ENCODE measurements at regions not wholly inside any gene's neighbourhood (a gene's known extent, or its start where the extent isn't known, plus 50 kb on each side); places are given as distances from the start of the nearest gene placed in this dataset.

GRCh38 chr6:95081231-95081630 is 496.1 kb upstream of the MANEA start:
- H3K4me1 ChIP-seq (ENCODE audit: control insufficient read depth, extremely low read depth, insufficient read depth, low read length) = no peaks in the 10 kb centered on the region
- DNase-seq (ENCODE audit: low read depth, low spot score) (no peak), FAIRE-seq (no peak)
- H3K27ac ChIP-seq (ENCODE audit: insufficient read depth, low read depth, low read length) = no peak overlapping the region
- TF ChIP-seq GATA2 (IDR thresholded peaks at IDR 0.05; ENCODE audit: insufficient read depth, insufficient read length, low read depth, low read length) (no peak), JUN (IDR thresholded peaks at IDR 0.05; ENCODE audit: borderline replicate concordance, insufficient read depth, insufficient read length, low read depth) (no peak), POLR2AphosphoS5 (IDR thresholded peaks at IDR 0.05; ENCODE audit: insufficient read depth, low read depth, low read length) (no peak), MAX (IDR thresholded peaks at IDR 0.05; ENCODE audit: insufficient read depth, insufficient read length) (no peak)
- no TSS peak for BruUV-seq (replicated peaks)
- no peaks in the 10 kb centered on the region for H3K9me3 ChIP-seq (replicated peaks; ENCODE audit: control insufficient read depth, insufficient read depth, low read length)
- H2AFZ ChIP-seq (ENCODE audit: low read depth, low read length) = no peak overlapping the region
- ChIA-PET POLR2A (no interaction called here), CTCF (no interaction called here)
- H3K36me3 ChIP-seq (ENCODE audit: control insufficient read depth in 2 of 2, extremely low read depth in 1 of 2, insufficient read depth in 2 of 2, low read length in 2 of 2) = no peaks in the 10 kb centered on the region
- no peak overlapping the region for H3K9ac ChIP-seq (replicated peaks; ENCODE audit: extremely low read depth, insufficient read depth, low read length)
- intact Hi-C loops (cut with micrococcal nuclease) (no loop called here), dilution Hi-C loops (cut with MboI; ENCODE audit: extremely low pct_ligation_motif_present, low sequenced_read_pairs) (no loop called here)
- no peaks in the 10 kb centered on the region for H4K20me1 ChIP-seq (replicated peaks; ENCODE audit: control insufficient read depth, extremely low read depth, insufficient read depth, low read length)
- no peaks in the 10 kb centered on the region for H3K9me1 ChIP-seq (replicated peaks; ENCODE audit: control insufficient read depth, extremely low read depth, insufficient read depth, low read length)
- no peak overlapping the region for H3K4me2 ChIP-seq (ENCODE audit: insufficient read depth, low read length)
- no peak overlapping the region for H3K4me3 ChIP-seq (replicated peaks in 1 of 3; ENCODE audit: insufficient read depth in 1 of 3, low read depth in 1 of 3, low read length in 3 of 3)
- H3K27me3 ChIP-seq (ENCODE audit: control insufficient read depth in 2 of 2, insufficient read depth in 2 of 2, low read length in 2 of 2) = no peaks in the 10 kb centered on the region
- no peaks in the 10 kb centered on the region for H3K79me2 ChIP-seq (ENCODE audit: control insufficient read depth, insufficient read depth, low read length)

GRCh38 chr6:95081949-95082348 is 495.4 kb upstream of the MANEA start:
- intact Hi-C loops (cut with micrococcal nuclease) = no loop called here
- H3K79me2 ChIP-seq (ENCODE audit: control insufficient read depth, insufficient read depth, low read length) = no peaks in the 10 kb centered on the region
- H2AFZ ChIP-seq (ENCODE audit: low read depth, low read length) = no peak overlapping the region
- no peak overlapping the region for H3K4me3 ChIP-seq (replicated peaks in 1 of 3; ENCODE audit: insufficient read depth in 1 of 3, low read depth in 1 of 3, low read length in 3 of 3)
- no peaks in the 10 kb centered on the region for H3K27me3 ChIP-seq (ENCODE audit: control insufficient read depth in 2 of 2, insufficient read depth in 2 of 2, low read length in 2 of 2)
- no peak for TF ChIP-seq GATA2 (IDR thresholded peaks at IDR 0.05; ENCODE audit: insufficient read depth, insufficient read length, low read depth, low read length)
- no peak for TF ChIP-seq POLR2A (IDR thresholded peaks at IDR 0.05; ENCODE audit: low read depth, low read length)
- H3K4me2 ChIP-seq (ENCODE audit: insufficient read depth, low read length) = no peak overlapping the region
- no peak for FAIRE-seq
- no peaks in the 10 kb centered on the region for H3K36me3 ChIP-seq (ENCODE audit: control insufficient read depth in 2 of 2, extremely low read depth in 1 of 2, insufficient read depth in 2 of 2, low read length in 2 of 2)
- no peaks in the 10 kb centered on the region for H3K9me1 ChIP-seq (replicated peaks; ENCODE audit: control insufficient read depth, extremely low read depth, insufficient read depth, low read length)
- no peak overlapping the region for H3K27ac ChIP-seq (ENCODE audit: insufficient read depth, low read depth, low read length)
- POLR2A ChIA-PET = no interaction called here
- no peak overlapping the region for H3K9ac ChIP-seq (replicated peaks; ENCODE audit: extremely low read depth, insufficient read depth, low read length)
- dilution Hi-C loops (cut with MboI; ENCODE audit: extremely low pct_ligation_motif_present, low sequenced_read_pairs) = no loop called here
- CTCF ChIA-PET = no interaction called here
- H3K9me3 ChIP-seq (replicated peaks; ENCODE audit: control insufficient read depth, insufficient read depth, low read length) = no peaks in the 10 kb centered on the region
- H3K4me1 ChIP-seq (ENCODE audit: control insufficient read depth, extremely low read depth, insufficient read depth, low read length) = no peaks in the 10 kb centered on the region
- H4K20me1 ChIP-seq (replicated peaks; ENCODE audit: control insufficient read depth, extremely low read depth, insufficient read depth, low read length) = no peaks in the 10 kb centered on the region
- no TSS peak for BruUV-seq (replicated peaks)
- no peak for DNase-seq (ENCODE audit: low read depth, low spot score)

Data from endothelial cell of umbilical vein (primary cell).